DMS 273 (cell line): ENCODE measurements at regions not wholly inside any gene's neighbourhood (a gene's known extent, or its start where the extent isn't known, plus 50 kb on each side); places are given as distances from the start of the nearest gene placed in this dataset.

Experiments
- DNase-seq: peaks from one replicate; lab custom pipeline; 2025; ENCODE audit not compliant: unreplicated experiment; lab: John Stamatoyannopoulos, UW

GRCh38 chr2:128368437-128369107, 49.9 kb upstream of the HS6ST1 start:
- DNase-seq = no peak

- no peak for DNase-seq
Measured at GRCh38 chr2:128369108-128369555, 50.5 kb upstream of the HS6ST1 start.

GRCh38 chr2:128369602-128370467, 51.2 kb upstream of the HS6ST1 start:
- DNase-seq = no peak

- no peak for DNase-seq
Measured at GRCh38 chr2:128370468-128371247, 52.0 kb upstream of the HS6ST1 start.

GRCh38 chr2:128371248-128371630, 52.6 kb upstream of the HS6ST1 start:
- no peak for DNase-seq

GRCh38 chr2:128371648-128372345, 53.1 kb upstream of the HS6ST1 start:
- no peak for DNase-seq

- DNase-seq = no peak
Measured at GRCh38 chr2:128372621-128373341, 54.1 kb upstream of the HS6ST1 start.

- no peak for DNase-seq
Measured at GRCh38 chr2:128373451-128374000, 54.9 kb upstream of the HS6ST1 start.

GRCh38 chr2:128374001-128374710, 55.5 kb upstream of the HS6ST1 start:
- no peak for DNase-seq

- DNase-seq = peak; percentile 68
Measured at GRCh38 chr2:128374711-128375413, 56.2 kb upstream of the HS6ST1 start.

- peak; percentile 73 for DNase-seq
Measured at GRCh38 chr2:128375454-128375853, 56.8 kb upstream of the HS6ST1 start.

- DNase-seq = no peak
Measured at GRCh38 chr2:128376241-128377041, 57.8 kb upstream of the HS6ST1 start.

GRCh38 chr2:128377071-128377910, 58.6 kb upstream of the HS6ST1 start:
- peak; percentile 18 for DNase-seq

GRCh38 chr2:128378231-128379020, 59.8 kb upstream of the HS6ST1 start:
- no peak for DNase-seq

- DNase-seq = peak; percentile 65
Measured at GRCh38 chr2:128379021-128380015, 60.6 kb upstream of the HS6ST1 start.
